ENCODE measurements at regions not wholly inside any gene's neighbourhood (a gene's known extent, or its start where the extent isn't known, plus 50 kb on each side); places are given as distances from the start of the nearest gene placed in this dataset.

DNA sequence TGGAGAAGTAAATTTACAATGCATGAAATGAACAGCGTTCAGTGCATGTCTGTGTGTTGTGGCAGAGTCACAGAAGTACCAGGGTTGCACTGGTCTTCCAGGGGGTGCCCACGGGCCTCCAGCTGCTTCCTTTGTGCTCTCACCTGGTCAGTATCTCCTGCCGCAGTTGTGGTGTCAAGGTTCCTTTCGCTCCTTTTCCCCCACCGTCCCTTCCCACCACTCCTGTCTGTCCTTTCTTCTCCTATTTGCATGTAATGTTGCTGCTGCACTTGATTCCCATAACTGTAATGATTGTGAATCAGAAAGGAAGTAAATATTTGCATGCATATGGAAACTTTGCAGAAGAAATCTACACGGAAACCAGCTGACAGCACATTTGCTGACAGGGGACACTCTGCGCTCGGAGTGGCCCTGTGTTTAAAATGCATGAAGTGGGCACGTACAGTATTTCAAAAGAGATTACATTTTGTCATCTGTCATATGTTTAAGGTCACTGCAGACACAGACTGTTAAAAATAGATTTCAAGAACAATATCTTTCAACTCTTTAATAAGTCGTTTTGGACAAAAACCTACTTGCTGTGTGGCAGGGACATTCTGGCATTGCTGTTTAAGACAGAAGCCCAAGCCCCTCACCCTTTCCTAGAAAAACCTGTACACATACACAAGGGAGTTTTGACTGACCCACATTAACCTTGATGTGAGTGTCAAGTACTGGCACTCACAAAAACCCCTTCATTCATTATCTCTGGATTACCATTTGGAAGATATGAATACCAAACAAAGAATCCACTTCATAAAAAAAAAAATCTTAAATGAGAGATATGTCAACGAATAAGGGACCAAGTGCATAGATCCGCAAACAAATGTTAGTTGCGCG is 336.7 kb upstream of the KLF6 start:
- Mint-ChIP-seq H3K36me3 (ENCODE audit: insufficient read depth in 1 of 3, low read depth in 3 of 3) (peaks cover 0 to 7% (median 3%) of the 10 kb centered on the region in 3 experiments; a peak in 2 of 7 replicates), H3K27ac (no peak overlapping the region), H3K4me3 (no peak overlapping the region), H3K9me3 (peaks cover 4 to 9% of the 10 kb centered on the region in 2 experiments; a peak in 4 of 5 replicates), H3K27me3 (ENCODE audit: low read depth) (no peaks in the 10 kb centered on the region), H3K4me1 (peaks cover 0 to 5% of the 10 kb centered on the region in 2 experiments; a peak in 1 of 4 replicates)
- no peak overlapping the region for H2AK5ac ChIP-seq (ENCODE audit: insufficient read length, low read length)
- H3K79me1 ChIP-seq (ENCODE audit: insufficient read depth, low read depth, low read length, poor library complexity, severe bottlenecking), result no peaks in the 10 kb centered on the region
- H3K4ac ChIP-seq (ENCODE audit: low read depth, low read length), result no peak overlapping the region
- TF ChIP-seq, protein P1, sequence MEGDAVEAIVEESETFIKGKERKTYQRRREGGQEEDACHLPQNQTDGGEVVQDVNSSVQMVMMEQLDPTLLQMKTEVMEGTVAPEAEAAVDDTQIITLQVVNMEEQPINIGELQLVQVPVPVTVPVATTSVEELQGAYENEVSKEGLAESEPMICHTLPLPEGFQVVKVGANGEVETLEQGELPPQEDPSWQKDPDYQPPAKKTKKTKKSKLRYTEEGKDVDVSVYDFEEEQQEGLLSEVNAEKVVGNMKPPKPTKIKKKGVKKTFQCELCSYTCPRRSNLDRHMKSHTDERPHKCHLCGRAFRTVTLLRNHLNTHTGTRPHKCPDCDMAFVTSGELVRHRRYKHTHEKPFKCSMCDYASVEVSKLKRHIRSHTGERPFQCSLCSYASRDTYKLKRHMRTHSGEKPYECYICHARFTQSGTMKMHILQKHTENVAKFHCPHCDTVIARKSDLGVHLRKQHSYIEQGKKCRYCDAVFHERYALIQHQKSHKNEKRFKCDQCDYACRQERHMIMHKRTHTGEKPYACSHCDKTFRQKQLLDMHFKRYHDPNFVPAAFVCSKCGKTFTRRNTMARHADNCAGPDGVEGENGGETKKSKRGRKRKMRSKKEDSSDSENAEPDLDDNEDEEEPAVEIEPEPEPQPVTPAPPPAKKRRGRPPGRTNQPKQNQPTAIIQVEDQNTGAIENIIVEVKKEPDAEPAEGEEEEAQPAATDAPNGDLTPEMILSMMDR (conservative IDR thresholded peaks at IDR 0.05), result no peak
- H3K23ac ChIP-seq (ENCODE audit: insufficient read length, low read depth, low read length), result no peak overlapping the region
- H3K4me2 ChIP-seq (ENCODE audit: insufficient read depth, insufficient read length, low read length), result no peak overlapping the region
- H3K27me3 ChIP-seq (ENCODE audit: insufficient read depth, low read length), result no peaks in the 10 kb centered on the region
- H3K14ac ChIP-seq (ENCODE audit: insufficient read depth, low read length), result no peak overlapping the region
- no peaks in the 10 kb centered on the region for H4K20me1 ChIP-seq (ENCODE audit: control insufficient read depth, insufficient read depth, insufficient read length)
- no peak for DNase-seq
- no peak overlapping the region for H2BK5ac ChIP-seq (ENCODE audit: insufficient read length, low read length)
- H4K5ac ChIP-seq (ENCODE audit: insufficient read length, low read depth, low read length), result no peak overlapping the region
- H3K9me3 ChIP-seq (ENCODE audit: control insufficient read depth, low read depth, low read length), result no peaks in the 10 kb centered on the region
- no peak overlapping the region for H2BK12ac ChIP-seq (ENCODE audit: insufficient read length, low read depth, low read length)
- WGBS (ENCODE audit: extremely low coverage, insufficient read length, low lambda C conversion rate), result no CpG with 5 or more reads among the region's 14 CpGs
- H4K8ac ChIP-seq (replicated peaks; ENCODE audit: insufficient read length, low read depth, low read length), result no peak overlapping the region
- no peak overlapping the region for H3K18ac ChIP-seq (ENCODE audit: insufficient read length, low read depth, low read length)
- H2BK15ac ChIP-seq (ENCODE audit: low read depth, low read length), result no peak overlapping the region
- no peak overlapping the region for H3K56ac ChIP-seq (ENCODE audit: insufficient read length, low read depth, low read length)
- H3K27ac ChIP-seq (ENCODE audit: insufficient read length, low read depth, low read length), result no peak overlapping the region
- no peak overlapping the region for H2AFZ ChIP-seq (ENCODE audit: low read length)
- H4K91ac ChIP-seq (ENCODE audit: insufficient read length, low read depth, low read length), result no peak overlapping the region
- H3K9ac ChIP-seq (ENCODE audit: extremely low read depth, insufficient read length, low read length), result no peak overlapping the region
- no peaks in the 10 kb centered on the region for H3K23me2 ChIP-seq (ENCODE audit: insufficient read length, low read depth, low read length, poor library complexity, severe bottlenecking)
- H3K79me2 ChIP-seq (ENCODE audit: insufficient read depth, low read length), result no peaks in the 10 kb centered on the region
- no peaks in the 10 kb centered on the region for H3K4me1 ChIP-seq (ENCODE audit: insufficient read depth, low read length)
- no peak overlapping the region for H2BK120ac ChIP-seq (ENCODE audit: low read depth, low read length, poor library complexity, severe bottlenecking)
- H2BK20ac ChIP-seq (ENCODE audit: low read depth, low read length, poor library complexity, severe bottlenecking), result no peak overlapping the region
- no peak overlapping the region for H3T11ph ChIP-seq (ENCODE audit: low read length)
